Kidney epithelial cell (primary cell): ENCODE measurements at regions not wholly inside any gene's neighbourhood (a gene's known extent, or its start where the extent isn't known, plus 50 kb on each side); places are given as distances from the start of the nearest gene placed in this dataset.

Experiments
- DNase-seq: peaks from one replicate; pipeline ENCODE4 v3.0.0-alpha.2; 2010; ENCODE audit warnings: low read depth
- H3K27me3 ChIP-seq: 2 replicates; pipeline ENCODE4 v1.6.0; 2011; ENCODE audit warnings: low read length; ENCODE audit not compliant: control insufficient read depth, insufficient read depth
- H3K36me3 ChIP-seq: 2 replicates; pipeline ENCODE4 v1.5.1; 2011; ENCODE audit warnings: low read length; ENCODE audit not compliant: control insufficient read depth, insufficient read depth
- H3K4me3 ChIP-seq: 2 replicates; pipeline ENCODE4 v1.5.1; 2011; ENCODE audit warnings: low read depth, mild to moderate bottlenecking, control low read depth, low read length
- TF ChIP-seq, protein P1 (sequence below): IDR thresholded peaks from 2 replicates; pipeline ENCODE4 v1.5.1; 2011; ENCODE audit warnings: mild to moderate bottlenecking, moderate library complexity, low read length, control low read depth, inconsistent platforms; ENCODE audit not compliant: insufficient read depth, poor library complexity, severe bottlenecking

DNA sequence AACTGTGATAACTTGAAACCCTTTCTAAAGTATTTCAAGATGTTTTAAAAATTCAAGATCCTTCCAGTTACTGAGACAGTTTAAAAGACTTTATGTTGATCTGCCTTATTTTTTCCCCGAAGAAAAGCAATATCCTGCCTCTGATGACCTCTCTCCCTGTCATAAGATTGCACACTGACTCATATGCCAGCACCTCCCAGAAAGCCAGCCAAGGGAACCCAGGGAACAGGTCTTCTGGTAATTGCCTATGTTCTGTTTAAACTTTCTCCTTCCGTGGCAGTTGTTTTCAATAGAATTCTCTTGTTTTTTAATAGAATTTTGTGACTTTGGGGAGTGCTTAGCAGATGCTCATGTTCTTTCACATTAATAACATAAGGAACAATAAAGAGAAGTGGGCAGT lies 300.2 kb upstream of the PRKD1 start:
- Histone ChIP-seq H3K4me3 (no peak overlapping the region), H3K36me3 (no peaks in the 10 kb centered on the region), H3K27me3 (no peaks in the 10 kb centered on the region)
- TF ChIP-seq, protein P1, sequence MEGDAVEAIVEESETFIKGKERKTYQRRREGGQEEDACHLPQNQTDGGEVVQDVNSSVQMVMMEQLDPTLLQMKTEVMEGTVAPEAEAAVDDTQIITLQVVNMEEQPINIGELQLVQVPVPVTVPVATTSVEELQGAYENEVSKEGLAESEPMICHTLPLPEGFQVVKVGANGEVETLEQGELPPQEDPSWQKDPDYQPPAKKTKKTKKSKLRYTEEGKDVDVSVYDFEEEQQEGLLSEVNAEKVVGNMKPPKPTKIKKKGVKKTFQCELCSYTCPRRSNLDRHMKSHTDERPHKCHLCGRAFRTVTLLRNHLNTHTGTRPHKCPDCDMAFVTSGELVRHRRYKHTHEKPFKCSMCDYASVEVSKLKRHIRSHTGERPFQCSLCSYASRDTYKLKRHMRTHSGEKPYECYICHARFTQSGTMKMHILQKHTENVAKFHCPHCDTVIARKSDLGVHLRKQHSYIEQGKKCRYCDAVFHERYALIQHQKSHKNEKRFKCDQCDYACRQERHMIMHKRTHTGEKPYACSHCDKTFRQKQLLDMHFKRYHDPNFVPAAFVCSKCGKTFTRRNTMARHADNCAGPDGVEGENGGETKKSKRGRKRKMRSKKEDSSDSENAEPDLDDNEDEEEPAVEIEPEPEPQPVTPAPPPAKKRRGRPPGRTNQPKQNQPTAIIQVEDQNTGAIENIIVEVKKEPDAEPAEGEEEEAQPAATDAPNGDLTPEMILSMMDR: no peak
- DNase-seq: peak; percentile 32

- H3K36me3 ChIP-seq: no peaks in the 10 kb centered on the region
- H3K27me3 ChIP-seq: no peaks in the 10 kb centered on the region
- TF ChIP-seq, protein P1: no peak
- no peak for DNase-seq
- H3K4me3 ChIP-seq: no peak overlapping the region
Observed at GRCh38 chr14:30230719-30231118, 303.1 kb upstream of the PRKD1 start.

DNA sequence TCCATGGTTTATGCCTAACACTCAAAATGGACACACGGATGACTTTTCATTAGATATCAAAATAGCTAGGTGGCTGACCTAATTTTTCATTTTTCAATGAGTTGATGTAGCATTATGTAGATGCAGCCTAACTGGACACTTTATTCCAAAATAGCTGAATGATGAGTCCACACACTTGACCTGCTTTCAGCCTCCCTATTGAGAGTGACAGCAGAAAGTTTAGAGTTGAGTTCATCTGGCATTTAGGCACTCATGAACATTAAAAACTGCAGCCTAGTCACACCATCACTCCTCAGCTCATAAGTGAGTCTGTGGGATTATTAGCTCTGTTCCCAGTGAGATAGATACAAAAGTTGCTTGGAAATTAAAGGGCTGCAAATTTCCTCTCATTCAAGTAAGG lies 307.3 kb upstream of the PRKD1 start:
- Histone ChIP-seq H3K27me3 (no peaks in the 10 kb centered on the region), H3K36me3 (no peaks in the 10 kb centered on the region), H3K4me3 (no peak overlapping the region)
- DNase-seq: no peak
- TF ChIP-seq, protein P1: no peak

GRCh38 chr14:30235485-30235884 lies 307.8 kb upstream of the PRKD1 start:
- Histone ChIP-seq H3K27me3 (no peaks in the 10 kb centered on the region), H3K36me3 (no peaks in the 10 kb centered on the region), H3K4me3 (no peak overlapping the region)
- no peak for DNase-seq
- TF ChIP-seq, protein P1: no peak

DNA sequence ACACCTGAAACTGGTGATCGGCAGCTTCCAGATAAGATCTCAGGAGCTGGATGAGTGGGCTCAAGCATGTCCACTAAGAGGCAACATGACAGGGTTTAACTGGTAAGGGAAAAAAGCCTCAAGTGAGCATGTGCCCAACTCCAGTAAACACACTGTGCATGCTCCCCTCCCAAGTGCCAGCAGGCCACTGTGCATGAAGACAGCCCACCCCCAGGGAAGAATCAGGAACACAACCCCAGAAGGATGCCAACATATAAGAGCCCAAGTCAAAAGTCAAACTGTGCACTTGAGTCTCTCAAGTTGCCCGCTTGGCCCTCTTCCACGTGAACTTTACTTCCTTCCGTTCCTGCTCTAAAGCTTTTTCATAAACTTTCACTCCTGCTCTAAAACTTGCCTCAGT lies 311.3 kb upstream of the PRKD1 start:
- Histone ChIP-seq H3K4me3 (no peak overlapping the region), H3K36me3 (no peaks in the 10 kb centered on the region), H3K27me3 (no peaks in the 10 kb centered on the region)
- no peak for DNase-seq
- TF ChIP-seq, protein P1: no peak

DNA sequence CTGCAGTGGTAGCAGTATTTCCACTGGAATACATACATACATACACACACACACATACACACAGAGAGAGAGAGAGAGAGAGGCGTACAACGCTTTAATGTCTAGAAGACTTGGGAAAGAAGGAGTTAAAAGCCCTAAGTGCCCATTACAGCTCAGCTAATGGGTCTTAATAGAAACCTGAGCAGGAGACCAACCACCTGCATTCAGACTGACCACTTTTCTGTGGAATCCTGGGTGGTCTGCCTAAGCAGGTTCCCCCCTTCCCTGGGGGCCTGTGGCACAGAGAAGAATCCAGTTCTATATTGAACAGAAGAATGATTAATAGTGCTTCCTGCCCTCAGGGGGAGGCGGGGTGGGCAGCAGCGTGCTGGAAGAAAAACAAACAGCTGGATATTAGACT lies 312.4 kb upstream of the PRKD1 start:
- TF ChIP-seq, protein P1: no peak

More for the DNA sequence above, 312.4 kb upstream of the PRKD1 start:
- Histone ChIP-seq H3K27me3 (no peaks in the 10 kb centered on the region), H3K36me3 (no peaks in the 10 kb centered on the region), H3K4me3 (no peak overlapping the region)
- DNase-seq: no peak
